Gastrocnemius medialis (tissue), 4 donors: ENCODE measurements at regions not wholly inside any gene's neighbourhood (a gene's known extent, or its start where the extent isn't known, plus 50 kb on each side); places are given as distances from the start of the nearest gene placed in this dataset.

ENCODE experiments used
- ATAC-seq, 2 donors: fragments of 150-250 bp; one replicate each; pipeline ENCODE4 v1.9.1; 2016
- DNase-seq, 2 donors: peaks; one replicate each; pipeline ENCODE4 v3.0.0-alpha.2; 2019
- H3K27ac ChIP-seq, 4 donors: fragments of 200-600 bp; sonication (generic); 1 replicate in 1 of 4; 2 replicates in 3 of 4; pipeline ENCODE4 v1.5.1; 2016 to 2018; ENCODE audit warnings: mild to moderate bottlenecking in 2 of 4, moderate library complexity in 1 of 4
- H3K27me3 ChIP-seq, 3 donors: fragments of 200-600 bp; sonication (generic) in 2 of 3; 1 replicate in 1 of 3; 2 replicates in 2 of 3; pipeline versions ENCODE4 v1.5.1 to v1.6.0; 2016 to 2019; ENCODE audit warnings: mild to moderate bottlenecking in 1 of 3, moderate library complexity in 1 of 3
- H3K36me3 ChIP-seq, 2 donors: fragments of 200-600 bp; sonication (generic) in 1 of 2; one replicate each; pipeline ENCODE4 v1.5.1; 2017 to 2018
- H3K4me1 ChIP-seq, 2 donors: fragments of 200-600 bp; sonication (generic) in 1 of 2; one replicate each; pipeline ENCODE4 v1.5.1; 2016 to 2017; ENCODE audit warnings: mild to moderate bottlenecking in 2 of 2
- H3K4me3 ChIP-seq, 4 donors: fragments of 200-600 bp; sonication (generic) in 3 of 4; 1 replicate in 1 of 4; 2 replicates in 3 of 4; pipeline ENCODE4 v1.5.1; 2016 to 2019; ENCODE audit warnings: mild to moderate bottlenecking in 2 of 4
- H3K9me3 ChIP-seq, 3 donors: fragments of 200-600 bp; sonication (generic) in 2 of 3; 1 replicate in 1 of 3; 2 replicates in 2 of 3; pipeline ENCODE4 v1.5.1; 2016 to 2019
- CTCF ChIP-seq, 5 experiments: fragments of 450-650 bp in 3 of 5; fragments of 200-600 bp in 2 of 5; sonication (generic) in 2 of 5; IDR thresholded peaks in 4 of 5; conservative IDR thresholded peaks in 1 of 5; 1 replicate in 4 of 5; 2 replicates in 1 of 5; pipeline ENCODE4 v1.5.1; 2016 to 2019; ENCODE audit warnings: antibody characterized with exemption in 5 of 5, mild to moderate bottlenecking in 3 of 5, moderate library complexity in 3 of 5
- POLR2A ChIP-seq, 2 donors: fragments of 450-650 bp; IDR thresholded peaks; one replicate each; pipeline ENCODE4 v1.6.1; 2017; ENCODE audit warnings: antibody characterized with exemption in 2 of 2, mild to moderate bottlenecking in 2 of 2, moderate library complexity in 2 of 2
- in situ Hi-C, 4 donors: fragments of 200-750 bp; cut with MboI; loops; one replicate each; pipeline versions ENCODE4 v1.15.0 to v1.8.0; 2017; ENCODE audit warnings: low sequenced_read_pairs in 4 of 4
- intact Hi-C: fragments of 100-400 bp; cut with DNase I; formaldehyde crosslinking; loops from one replicate; pipeline ENCODE4 v1.15.1; 2023; ENCODE audit warnings: low total_unique reads

- no peak for DNase-seq
- TF ChIP-seq CTCF (IDR thresholded peaks at IDR 0.05 in 4 of 5, conservative IDR thresholded peaks at IDR 0.05 in 1 of 5) (no peak), POLR2A (IDR thresholded peaks at IDR 0.05) (no peak)
- Histone ChIP-seq H3K27ac (no peak overlapping the region), H3K27me3 (no peaks in the 10 kb centered on the region), H3K9me3 (no peaks in the 10 kb centered on the region), H3K4me3 (no peak overlapping the region), H3K36me3 (no peaks in the 10 kb centered on the region), H3K4me1 (no peaks in the 10 kb centered on the region)
- in situ Hi-C loops: no loop called here
- no peak for ATAC-seq
- intact Hi-C loops: no loop called here
Observed at GRCh38 chr7:47709051-47709450, 127.1 kb upstream of the TNS3 start.

GRCh38 chr7:47707583-47707982 is 125.7 kb upstream of the TNS3 start:
- Histone ChIP-seq H3K36me3 (no peaks in the 10 kb centered on the region), H3K4me1 (no peaks in the 10 kb centered on the region), H3K27ac (no peak overlapping the region), H3K27me3 (no peaks in the 10 kb centered on the region), H3K4me3 (no peak overlapping the region), H3K9me3 (no peaks in the 10 kb centered on the region)
- no peak for ATAC-seq
- no peak for TF ChIP-seq POLR2A (IDR thresholded peaks at IDR 0.05)
- TF ChIP-seq CTCF (IDR thresholded peaks at IDR 0.05 in 4 of 5, conservative IDR thresholded peaks at IDR 0.05 in 1 of 5): no peak
- no peak for DNase-seq
- intact Hi-C loops: no loop called here
- in situ Hi-C loops: no loop called here

GRCh38 chr7:47704936-47705335 is 123.0 kb upstream of the TNS3 start:
- H3K4me3 ChIP-seq: no peak overlapping the region
- H3K4me1 ChIP-seq: no peaks in the 10 kb centered on the region
- TF ChIP-seq POLR2A (IDR thresholded peaks at IDR 0.05) (no peak), CTCF (IDR thresholded peaks at IDR 0.05 in 4 of 5, conservative IDR thresholded peaks at IDR 0.05 in 1 of 5) (no peak)
- intact Hi-C loops (no loop called here), in situ Hi-C loops (no loop called here)
- DNase-seq (no peak), ATAC-seq (no peak)
- no peaks in the 10 kb centered on the region for H3K9me3 ChIP-seq
- no peaks in the 10 kb centered on the region for H3K36me3 ChIP-seq
- no peaks in the 10 kb centered on the region for H3K27me3 ChIP-seq
- no peak overlapping the region for H3K27ac ChIP-seq

- TF ChIP-seq POLR2A (IDR thresholded peaks at IDR 0.05) (no peak), CTCF (IDR thresholded peaks at IDR 0.05 in 4 of 5, conservative IDR thresholded peaks at IDR 0.05 in 1 of 5) (no peak)
- H3K4me3 ChIP-seq: no peak overlapping the region
- H3K9me3 ChIP-seq: no peaks in the 10 kb centered on the region
- intact Hi-C loops (no loop called here), in situ Hi-C loops (no loop called here)
- H3K4me1 ChIP-seq: no peaks in the 10 kb centered on the region
- ATAC-seq: no peak
- H3K27me3 ChIP-seq: no peaks in the 10 kb centered on the region
- H3K27ac ChIP-seq: no peak overlapping the region
- DNase-seq: no peak
- no peaks in the 10 kb centered on the region for H3K36me3 ChIP-seq
Observed at GRCh38 chr7:47702080-47702479, 120.2 kb upstream of the TNS3 start.

- Histone ChIP-seq H3K27me3 (no peaks in the 10 kb centered on the region), H3K36me3 (no peaks in the 10 kb centered on the region), H3K27ac (no peak overlapping the region), H3K9me3 (no peaks in the 10 kb centered on the region), H3K4me3 (no peak overlapping the region), H3K4me1 (no peaks in the 10 kb centered on the region)
- no peak for DNase-seq
- TF ChIP-seq CTCF (IDR thresholded peaks at IDR 0.05 in 4 of 5, conservative IDR thresholded peaks at IDR 0.05 in 1 of 5) (no peak), POLR2A (IDR thresholded peaks at IDR 0.05) (no peak)
- in situ Hi-C loops (no loop called here), intact Hi-C loops (no loop called here)
- ATAC-seq: no peak
Observed at GRCh38 chr7:47698386-47698785, 116.5 kb upstream of the TNS3 start.
